GM12892 (cell line): ENCODE measurements at regions not wholly inside any gene's neighbourhood (a gene's known extent, or its start where the extent isn't known, plus 50 kb on each side); places are given as distances from the start of the nearest gene placed in this dataset.

Source experiments
- POLR2A ChIP-seq: IDR thresholded peaks from 2 replicates; pipeline ENCODE4 v1.6.1; 2011; ENCODE audit warnings: low read depth, low read length, control low read depth
- POLR2AphosphoS5 ChIP-seq: IDR thresholded peaks from 2 replicates; pipeline ENCODE4 v1.6.1; 2011; ENCODE audit warnings: low read depth, low read length, control low read depth

DNA sequence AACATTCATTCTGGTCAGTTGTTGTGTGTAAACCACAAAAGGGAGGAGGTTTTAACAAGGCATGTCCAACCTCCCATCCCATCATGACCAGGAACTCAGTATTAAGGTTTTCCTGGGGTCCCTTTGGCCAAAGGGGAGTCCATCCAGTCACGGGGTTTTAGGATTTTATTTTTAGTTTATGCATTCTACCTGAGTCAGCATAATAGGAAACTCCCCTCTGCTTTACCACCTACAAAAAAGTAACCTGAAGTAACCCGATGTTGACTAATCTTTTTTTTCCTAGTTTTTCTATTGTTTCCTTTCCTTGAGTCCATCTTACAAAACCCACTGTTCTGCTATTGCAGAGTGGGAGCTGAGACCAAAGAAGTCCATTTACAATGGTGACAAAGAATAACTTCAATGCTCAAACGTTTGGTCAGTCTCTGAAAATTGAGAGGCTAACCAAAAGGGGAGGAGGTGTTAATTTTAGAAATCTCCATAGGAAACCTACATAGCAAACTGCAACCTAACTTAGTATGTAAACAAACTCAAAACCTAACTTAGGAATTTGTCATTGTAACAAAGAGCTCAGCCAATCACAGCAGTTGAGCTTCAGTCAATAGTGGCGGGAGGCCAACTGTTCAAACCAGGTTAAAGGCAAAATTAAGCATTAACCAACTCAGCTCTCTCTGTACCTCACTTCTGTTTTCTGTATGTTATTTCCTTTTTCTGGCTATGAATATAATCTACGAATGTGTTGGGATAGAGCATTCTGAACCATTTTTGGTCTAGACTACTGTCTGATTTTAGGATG is 1954.1 kb downstream of the PCDH9 start:
- TF ChIP-seq POLR2AphosphoS5 = no peak
- TF ChIP-seq POLR2A = no peak
